ENCODE measurements at regions not wholly inside any gene's neighbourhood (a gene's known extent, or its start where the extent isn't known, plus 50 kb on each side); places are given as distances from the start of the nearest gene placed in this dataset.

GRCh38 chr9:126170286-126170823, 156.3 kb upstream of the MVB12B start:
- Histone ChIP-seq H3K27me3 (ENCODE audit: control insufficient read depth, extremely low read depth, insufficient read depth, low read length) (peaks cover 4% of the 10 kb centered on the region), H4K20me1 (ENCODE audit: control insufficient read depth, extremely low read depth, insufficient read depth, low read length) (no peaks in the 10 kb centered on the region), H3K4me2 (ENCODE audit: control insufficient read depth, extremely low read depth, insufficient read depth, low read depth, low read length) (no peak overlapping the region), H3K36me3 (ENCODE audit: control insufficient read depth in 2 of 2, extremely low read depth in 1 of 2, insufficient read depth in 2 of 2, low read length in 2 of 2) (no peaks in the 10 kb centered on the region), H3K9me1 (ENCODE audit: control insufficient read depth, extremely low read depth, insufficient read depth, low read length) (no peaks in the 10 kb centered on the region), H3K4me1 (ENCODE audit: control insufficient read depth, extremely low read depth, insufficient read depth, low read length) (no peaks in the 10 kb centered on the region), H3K9ac (ENCODE audit: control insufficient read depth, extremely low read depth, insufficient read depth, low read length) (no peak overlapping the region), H3K9me3 (ENCODE audit: control insufficient read depth, low read depth, low read length) (no peaks in the 10 kb centered on the region), H3K79me2 (ENCODE audit: control insufficient read depth, insufficient read depth, low read length) (no peaks in the 10 kb centered on the region), H3K27ac (ENCODE audit: control insufficient read depth, insufficient read depth, low read length) (no peak overlapping the region), H2AFZ (ENCODE audit: control insufficient read depth, low read length) (no peak overlapping the region), H3K4me3 (ENCODE audit: control insufficient read depth in 2 of 3, extremely low read depth in 1 of 3, insufficient read depth in 2 of 3, low read depth in 1 of 3, low read length in 3 of 3) (no peak overlapping the region)
- TF ChIP-seq EZH2 (IDR thresholded peaks at IDR 0.05; ENCODE audit: low read length) (no peak), CTCF (optimal IDR thresholded peaks at IDR 0.05 in 1 of 3, IDR thresholded peaks at IDR 0.05 in 1 of 3, conservative IDR thresholded peaks at IDR 0.05 in 1 of 3; ENCODE audit: extremely low read depth in 1 of 3, insufficient read depth in 2 of 3, low read length in 3 of 3) (no peak)
- DNase-seq (ENCODE audit: low read depth, low spot score) (no peak), FAIRE-seq (no peak)
- dilution Hi-C loops (cut with MboI; ENCODE audit: extremely low pct_ligation_motif_present, low sequenced_read_pairs) = no loop called here

DNA sequence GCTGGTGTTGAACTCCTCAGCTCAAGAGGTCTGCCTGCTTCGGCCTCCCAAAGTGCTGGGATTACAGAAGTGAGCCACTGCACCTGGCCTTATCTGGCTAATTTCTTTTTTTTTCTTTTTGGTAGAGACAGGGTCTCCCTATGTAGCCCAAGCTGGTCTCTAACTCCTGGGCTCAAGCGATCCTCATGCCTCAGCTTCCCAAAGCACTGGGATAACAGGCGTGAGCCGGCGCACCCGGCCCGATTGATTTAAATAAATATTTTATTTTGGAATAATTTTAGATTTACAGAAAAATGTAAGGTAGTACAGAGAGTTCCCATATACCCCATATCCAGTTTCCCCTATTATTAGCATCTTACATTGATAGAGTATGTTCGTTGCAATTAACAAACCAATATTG, 155.0 kb upstream of the MVB12B start:
- Histone ChIP-seq H4K20me1 (ENCODE audit: control insufficient read depth, extremely low read depth, insufficient read depth, low read length) (no peaks in the 10 kb centered on the region), H3K9me3 (ENCODE audit: control insufficient read depth, low read depth, low read length) (no peaks in the 10 kb centered on the region), H3K4me3 (ENCODE audit: control insufficient read depth in 2 of 3, extremely low read depth in 1 of 3, insufficient read depth in 2 of 3, low read depth in 1 of 3, low read length in 3 of 3) (no peak overlapping the region), H3K4me2 (ENCODE audit: control insufficient read depth, extremely low read depth, insufficient read depth, low read depth, low read length) (no peak overlapping the region), H3K36me3 (ENCODE audit: control insufficient read depth in 2 of 2, extremely low read depth in 1 of 2, insufficient read depth in 2 of 2, low read length in 2 of 2) (no peaks in the 10 kb centered on the region), H3K9me1 (ENCODE audit: control insufficient read depth, extremely low read depth, insufficient read depth, low read length) (no peaks in the 10 kb centered on the region), H3K4me1 (ENCODE audit: control insufficient read depth, extremely low read depth, insufficient read depth, low read length) (no peaks in the 10 kb centered on the region), H3K9ac (ENCODE audit: control insufficient read depth, extremely low read depth, insufficient read depth, low read length) (no peak overlapping the region), H2AFZ (ENCODE audit: control insufficient read depth, low read length) (no peak overlapping the region), H3K27ac (ENCODE audit: control insufficient read depth, insufficient read depth, low read length) (no peak overlapping the region), H3K79me2 (ENCODE audit: control insufficient read depth, insufficient read depth, low read length) (no peaks in the 10 kb centered on the region), H3K27me3 (ENCODE audit: control insufficient read depth, extremely low read depth, insufficient read depth, low read length) (peaks cover 4% of the 10 kb centered on the region)
- FAIRE-seq = no peak
- DNase-seq (ENCODE audit: low read depth, low spot score) = no peak
- dilution Hi-C loops (cut with MboI; ENCODE audit: extremely low pct_ligation_motif_present, low sequenced_read_pairs) = no loop called here
- no peak for TF ChIP-seq EZH2 (IDR thresholded peaks at IDR 0.05; ENCODE audit: low read length)
- no peak for TF ChIP-seq CTCF (optimal IDR thresholded peaks at IDR 0.05 in 1 of 3, IDR thresholded peaks at IDR 0.05 in 1 of 3, conservative IDR thresholded peaks at IDR 0.05 in 1 of 3; ENCODE audit: extremely low read depth in 1 of 3, insufficient read depth in 2 of 3, low read length in 3 of 3)
